ENCODE measurements at regions not wholly inside any gene's neighbourhood (a gene's known extent, or its start where the extent isn't known, plus 50 kb on each side); places are given as distances from the start of the nearest gene placed in this dataset.

- no peak overlapping the region for H3K27ac ChIP-seq (ENCODE audit: low read depth, low read length)
- H3K36me3 ChIP-seq (ENCODE audit: control insufficient read depth in 1 of 2, insufficient read depth in 2 of 2, low read length in 2 of 2): no peaks in the 10 kb centered on the region
- H3K18ac ChIP-seq (ENCODE audit: low read length): no peak overlapping the region
- no peak overlapping the region for H2AFZ ChIP-seq (ENCODE audit: insufficient read depth, low read length, poor library complexity)
- no peak overlapping the region for H3K4me3 ChIP-seq (ENCODE audit: low read depth, low read length)
- H3K23ac ChIP-seq (ENCODE audit: low read length): no peak overlapping the region
- no peaks in the 10 kb centered on the region for H3K4me1 ChIP-seq (ENCODE audit: control insufficient read depth in 1 of 2, insufficient read depth in 2 of 2, low read length in 2 of 2)
- no peak overlapping the region for H4K91ac ChIP-seq (ENCODE audit: low read depth, low read length)
- H4K8ac ChIP-seq (ENCODE audit: low read depth, low read length): no peak overlapping the region
- H3K79me2 ChIP-seq (ENCODE audit: control insufficient read depth, insufficient read depth, low read length, poor library complexity): no peaks in the 10 kb centered on the region
- no peak overlapping the region for H2BK120ac ChIP-seq (ENCODE audit: insufficient read depth, low read length, poor library complexity)
- H3K14ac ChIP-seq (ENCODE audit: low read length): no peak overlapping the region
- no peak overlapping the region for H3K4me2 ChIP-seq (ENCODE audit: low read length)
- DNase-seq: no peak
- no peak overlapping the region for H2BK12ac ChIP-seq (ENCODE audit: low read length)
- no peaks in the 10 kb centered on the region for H3K27me3 ChIP-seq (ENCODE audit: insufficient read depth, low read length)
- no peak overlapping the region for H2AK5ac ChIP-seq (ENCODE audit: low read length)
- H2BK5ac ChIP-seq (ENCODE audit: low read depth, low read length, poor library complexity): no peak overlapping the region
- no peak overlapping the region for H3K4ac ChIP-seq (ENCODE audit: low read depth, low read length)
- H3K79me1 ChIP-seq (ENCODE audit: low read length): no peaks in the 10 kb centered on the region
- no peak overlapping the region for H4K12ac ChIP-seq (ENCODE audit: low read depth, low read length)
- no peaks in the 10 kb centered on the region for H3K9me3 ChIP-seq (ENCODE audit: insufficient read depth, low read depth, low read length)
- H3K9ac ChIP-seq (ENCODE audit: low read length): no peak overlapping the region
- no CpG with 5 or more reads among the region's 2 CpGs for WGBS (ENCODE audit: extremely low coverage, insufficient coverage, insufficient read length)
These were observed 467.2 kb downstream of the TTLL7 start for GRCh38 chr1:83531521-83532309.

- no peak overlapping the region for H3K27ac ChIP-seq (ENCODE audit: low read depth, low read length)
- H4K8ac ChIP-seq (ENCODE audit: low read depth, low read length): no peak overlapping the region
- no peak overlapping the region for H2BK120ac ChIP-seq (ENCODE audit: insufficient read depth, low read length, poor library complexity)
- no peak overlapping the region for H2BK12ac ChIP-seq (ENCODE audit: low read length)
- no peaks in the 10 kb centered on the region for H3K27me3 ChIP-seq (ENCODE audit: insufficient read depth, low read length)
- H3K9me3 ChIP-seq (ENCODE audit: insufficient read depth, low read depth, low read length): no peaks in the 10 kb centered on the region
- H2BK5ac ChIP-seq (ENCODE audit: low read depth, low read length, poor library complexity): no peak overlapping the region
- no peak overlapping the region for H3K14ac ChIP-seq (ENCODE audit: low read length)
- no peaks in the 10 kb centered on the region for H3K36me3 ChIP-seq (ENCODE audit: control insufficient read depth in 1 of 2, insufficient read depth in 2 of 2, low read length in 2 of 2)
- no peaks in the 10 kb centered on the region for H3K79me1 ChIP-seq (ENCODE audit: low read length)
- H3K9ac ChIP-seq (ENCODE audit: low read length): no peak overlapping the region
- no peak overlapping the region for H3K4me2 ChIP-seq (ENCODE audit: low read length)
- no peak for DNase-seq
- no peak overlapping the region for H2AFZ ChIP-seq (ENCODE audit: insufficient read depth, low read length, poor library complexity)
- H3K23ac ChIP-seq (ENCODE audit: low read length): no peak overlapping the region
- H2AK5ac ChIP-seq (ENCODE audit: low read length): no peak overlapping the region
- no peaks in the 10 kb centered on the region for H3K79me2 ChIP-seq (ENCODE audit: control insufficient read depth, insufficient read depth, low read length, poor library complexity)
- H3K4me3 ChIP-seq (ENCODE audit: low read depth, low read length): no peak overlapping the region
- no peak overlapping the region for H3K18ac ChIP-seq (ENCODE audit: low read length)
- no peak overlapping the region for H3K4ac ChIP-seq (ENCODE audit: low read depth, low read length)
- H3K4me1 ChIP-seq (ENCODE audit: control insufficient read depth in 1 of 2, insufficient read depth in 2 of 2, low read length in 2 of 2): no peaks in the 10 kb centered on the region
- no peak overlapping the region for H4K91ac ChIP-seq (ENCODE audit: low read depth, low read length)
- no CpG with 5 or more reads among the region's 8 CpGs for WGBS (ENCODE audit: extremely low coverage, insufficient coverage, insufficient read length)
- H4K12ac ChIP-seq (ENCODE audit: low read depth, low read length): no peak overlapping the region
These were observed 468.4 kb downstream of the TTLL7 start for GRCh38 chr1:83530506-83530905.

- H3K23ac ChIP-seq (ENCODE audit: low read length): no peak overlapping the region
- H2BK12ac ChIP-seq (ENCODE audit: low read length): no peak overlapping the region
- H3K79me2 ChIP-seq (ENCODE audit: control insufficient read depth, insufficient read depth, low read length, poor library complexity): no peaks in the 10 kb centered on the region
- no peaks in the 10 kb centered on the region for H3K4me1 ChIP-seq (ENCODE audit: control insufficient read depth in 1 of 2, insufficient read depth in 2 of 2, low read length in 2 of 2)
- no peak overlapping the region for H2BK5ac ChIP-seq (ENCODE audit: low read depth, low read length, poor library complexity)
- no peak overlapping the region for H4K91ac ChIP-seq (ENCODE audit: low read depth, low read length)
- H2BK120ac ChIP-seq (ENCODE audit: insufficient read depth, low read length, poor library complexity): no peak overlapping the region
- H3K18ac ChIP-seq (ENCODE audit: low read length): no peak overlapping the region
- H3K27me3 ChIP-seq (ENCODE audit: insufficient read depth, low read length): no peaks in the 10 kb centered on the region
- no peak overlapping the region for H2AFZ ChIP-seq (ENCODE audit: insufficient read depth, low read length, poor library complexity)
- H3K36me3 ChIP-seq (ENCODE audit: control insufficient read depth in 1 of 2, insufficient read depth in 2 of 2, low read length in 2 of 2): no peaks in the 10 kb centered on the region
- no peak overlapping the region for H4K12ac ChIP-seq (ENCODE audit: low read depth, low read length)
- no peak overlapping the region for H3K14ac ChIP-seq (ENCODE audit: low read length)
- no peak overlapping the region for H4K8ac ChIP-seq (ENCODE audit: low read depth, low read length)
- no peak overlapping the region for H2AK5ac ChIP-seq (ENCODE audit: low read length)
- no peaks in the 10 kb centered on the region for H3K9me3 ChIP-seq (ENCODE audit: insufficient read depth, low read depth, low read length)
- no peak overlapping the region for H3K4me2 ChIP-seq (ENCODE audit: low read length)
- no peaks in the 10 kb centered on the region for H3K79me1 ChIP-seq (ENCODE audit: low read length)
- no peak overlapping the region for H3K27ac ChIP-seq (ENCODE audit: low read depth, low read length)
- no peak overlapping the region for H3K4ac ChIP-seq (ENCODE audit: low read depth, low read length)
- no peak overlapping the region for H3K4me3 ChIP-seq (ENCODE audit: low read depth, low read length)
- no peak for DNase-seq
- no peak overlapping the region for H3K9ac ChIP-seq (ENCODE audit: low read length)
These were observed 470.9 kb downstream of the TTLL7 start for GRCh38 chr1:83527987-83528386.

- WGBS (ENCODE audit: extremely low coverage, insufficient coverage, insufficient read length): no CpG with 5 or more reads among the region's 1 CpG
- no peak overlapping the region for H2BK12ac ChIP-seq (ENCODE audit: low read length)
- no peak overlapping the region for H4K8ac ChIP-seq (ENCODE audit: low read depth, low read length)
- no peak for DNase-seq
- H3K27ac ChIP-seq (ENCODE audit: low read depth, low read length): no peak overlapping the region
- no peaks in the 10 kb centered on the region for H3K9me3 ChIP-seq (ENCODE audit: insufficient read depth, low read depth, low read length)
- no peak overlapping the region for H2BK120ac ChIP-seq (ENCODE audit: insufficient read depth, low read length, poor library complexity)
- H3K4me2 ChIP-seq (ENCODE audit: low read length): no peak overlapping the region
- no peaks in the 10 kb centered on the region for H3K4me1 ChIP-seq (ENCODE audit: control insufficient read depth in 1 of 2, insufficient read depth in 2 of 2, low read length in 2 of 2)
- H3K4me3 ChIP-seq (ENCODE audit: low read depth, low read length): no peak overlapping the region
- no peaks in the 10 kb centered on the region for H3K36me3 ChIP-seq (ENCODE audit: control insufficient read depth in 1 of 2, insufficient read depth in 2 of 2, low read length in 2 of 2)
- no peak overlapping the region for H2AFZ ChIP-seq (ENCODE audit: insufficient read depth, low read length, poor library complexity)
- H2BK5ac ChIP-seq (ENCODE audit: low read depth, low read length, poor library complexity): no peak overlapping the region
- H3K14ac ChIP-seq (ENCODE audit: low read length): no peak overlapping the region
- no peak overlapping the region for H3K9ac ChIP-seq (ENCODE audit: low read length)
- no peak overlapping the region for H4K91ac ChIP-seq (ENCODE audit: low read depth, low read length)
- H3K27me3 ChIP-seq (ENCODE audit: insufficient read depth, low read length): no peaks in the 10 kb centered on the region
- H3K18ac ChIP-seq (ENCODE audit: low read length): no peak overlapping the region
- no peak overlapping the region for H4K12ac ChIP-seq (ENCODE audit: low read depth, low read length)
- H3K79me1 ChIP-seq (ENCODE audit: low read length): peaks cover 2% of the 10 kb centered on the region
- no peak overlapping the region for H2AK5ac ChIP-seq (ENCODE audit: low read length)
- H3K79me2 ChIP-seq (ENCODE audit: control insufficient read depth, insufficient read depth, low read length, poor library complexity): no peaks in the 10 kb centered on the region
- no peak overlapping the region for H3K4ac ChIP-seq (ENCODE audit: low read depth, low read length)
- H3K23ac ChIP-seq (ENCODE audit: low read length): no peak overlapping the region
These were observed 478.1 kb downstream of the TTLL7 start for GRCh38 chr1:83520797-83521196.
